ENCODE measurements at regions not wholly inside any gene's neighbourhood (a gene's known extent, or its start where the extent isn't known, plus 50 kb on each side); places are given as distances from the start of the nearest gene placed in this dataset.

- Histone ChIP-seq H3K4me3 (ENCODE audit: low read length) (no peak overlapping the region), H3K36me3 (ENCODE audit: control insufficient read depth, low read length) (no peaks in the 10 kb centered on the region), H3K9me2 (replicated peaks; ENCODE audit: control insufficient read depth, low read length) (no peaks in the 10 kb centered on the region), H3K27ac (ENCODE audit: low read depth, low read length) (no peak overlapping the region), H3F3A (ENCODE audit: control insufficient read depth, insufficient read depth) (no peaks in the 10 kb centered on the region), H3K27me3 (ENCODE audit: control insufficient read depth, low read length) (no peaks in the 10 kb centered on the region), H3K9me3 (ENCODE audit: control insufficient read depth, insufficient read depth, low read length) (no peaks in the 10 kb centered on the region), H3K4me2 (ENCODE audit: low read length) (no peak overlapping the region), H3K79me2 (ENCODE audit: control insufficient read depth, low read length) (no peaks in the 10 kb centered on the region), H4K20me1 (ENCODE audit: control insufficient read depth, insufficient read depth, low read depth, low read length) (no peaks in the 10 kb centered on the region), H3K4me1 (ENCODE audit: control insufficient read depth, low read length) (no peaks in the 10 kb centered on the region)
- TF ChIP-seq EZH2phosphoT487 (IDR thresholded peaks at IDR 0.05; ENCODE audit: borderline replicate concordance, low read length) (no peak), CTCF (IDR thresholded peaks at IDR 0.05; ENCODE audit: low read depth, low read length, poor library complexity, severe bottlenecking) (no peak)
Observed at GRCh38 chr11:114883472-114883871, 205.1 kb downstream of the NXPE2 start.

- Histone ChIP-seq H3K4me2 (ENCODE audit: low read length) (no peak overlapping the region), H3F3A (ENCODE audit: control insufficient read depth, insufficient read depth) (no peaks in the 10 kb centered on the region), H3K79me2 (ENCODE audit: control insufficient read depth, low read length) (no peaks in the 10 kb centered on the region), H4K20me1 (ENCODE audit: control insufficient read depth, insufficient read depth, low read depth, low read length) (no peaks in the 10 kb centered on the region), H3K27ac (ENCODE audit: low read depth, low read length) (no peak overlapping the region), H3K9me3 (ENCODE audit: control insufficient read depth, insufficient read depth, low read length) (no peaks in the 10 kb centered on the region), H3K4me1 (ENCODE audit: control insufficient read depth, low read length) (no peaks in the 10 kb centered on the region), H3K9me2 (replicated peaks; ENCODE audit: control insufficient read depth, low read length) (no peaks in the 10 kb centered on the region), H3K36me3 (ENCODE audit: control insufficient read depth, low read length) (no peaks in the 10 kb centered on the region), H3K4me3 (ENCODE audit: low read length) (no peak overlapping the region), H3K27me3 (ENCODE audit: control insufficient read depth, low read length) (no peaks in the 10 kb centered on the region)
- TF ChIP-seq EZH2phosphoT487 (IDR thresholded peaks at IDR 0.05; ENCODE audit: borderline replicate concordance, low read length) (no peak), CTCF (IDR thresholded peaks at IDR 0.05; ENCODE audit: low read depth, low read length, poor library complexity, severe bottlenecking) (no peak)
Observed at GRCh38 chr11:114886644-114887265, 208.4 kb downstream of the NXPE2 start.

- Histone ChIP-seq H3K9me2 (replicated peaks; ENCODE audit: control insufficient read depth, low read length) (no peaks in the 10 kb centered on the region), H3K79me2 (ENCODE audit: control insufficient read depth, low read length) (no peaks in the 10 kb centered on the region), H3F3A (ENCODE audit: control insufficient read depth, insufficient read depth) (no peaks in the 10 kb centered on the region), H3K4me3 (ENCODE audit: low read length) (no peak overlapping the region), H3K9me3 (ENCODE audit: control insufficient read depth, insufficient read depth, low read length) (no peaks in the 10 kb centered on the region), H3K27me3 (ENCODE audit: control insufficient read depth, low read length) (no peaks in the 10 kb centered on the region), H3K27ac (ENCODE audit: low read depth, low read length) (no peak overlapping the region), H3K36me3 (ENCODE audit: control insufficient read depth, low read length) (no peaks in the 10 kb centered on the region), H3K4me2 (ENCODE audit: low read length) (no peak overlapping the region), H4K20me1 (ENCODE audit: control insufficient read depth, insufficient read depth, low read depth, low read length) (no peaks in the 10 kb centered on the region), H3K4me1 (ENCODE audit: control insufficient read depth, low read length) (no peaks in the 10 kb centered on the region)
- no peak for TF ChIP-seq EZH2phosphoT487 (IDR thresholded peaks at IDR 0.05; ENCODE audit: borderline replicate concordance, low read length)
- no peak for TF ChIP-seq CTCF (IDR thresholded peaks at IDR 0.05; ENCODE audit: low read depth, low read length, poor library complexity, severe bottlenecking)
Observed at GRCh38 chr11:114889594-114890011, 211.3 kb downstream of the NXPE2 start.
